Neural cell (in vitro differentiated cells): ENCODE measurements at regions not wholly inside any gene's neighbourhood (a gene's known extent, or its start where the extent isn't known, plus 50 kb on each side); places are given as distances from the start of the nearest gene placed in this dataset.

ENCODE experiments used
- H2AFZ ChIP-seq: fragments of 200-600, 300-800 bp; sonication (generic), shearing (Covaris generic); 2 replicates; pipeline ENCODE4 v1.6.0; 2014; ENCODE audit warnings: low read depth, mild to moderate bottlenecking, antibody characterized with exemption, low read length, moderate library complexity
- H3F3A ChIP-seq: fragments of 200-600 bp; shearing (Covaris generic); 2 replicates; pipeline ENCODE4 v1.6.1; 2016; ENCODE audit warnings: mild to moderate bottlenecking, moderate library complexity, mixed read lengths, antibody characterized with exemption, low read length; ENCODE audit not compliant: insufficient read depth, poor library complexity, severe bottlenecking
- H3K27ac ChIP-seq: fragments of 200-600, 300-800 bp; sonication (generic), shearing (Covaris generic); 2 replicates; pipeline ENCODE4 v1.5.1; 2014; ENCODE audit warnings: mild to moderate bottlenecking, low read length, moderate library complexity
- H3K27me3 ChIP-seq: fragments of 300-800, 200-600 bp; sonication (generic), shearing (Covaris generic); 2 replicates; pipeline ENCODE4 v1.6.0; 2014; ENCODE audit warnings: mild to moderate bottlenecking, low read depth, low read length, moderate library complexity; ENCODE audit not compliant: insufficient read depth
- H3K36me3 ChIP-seq: fragments of 300-800, 200-600 bp; sonication (generic), shearing (Covaris generic); 2 replicates; pipeline ENCODE4 v1.5.1; 2014; ENCODE audit warnings: mild to moderate bottlenecking, antibody characterized with exemption, low read length, moderate library complexity; ENCODE audit not compliant: insufficient read depth
- H3K4me2 ChIP-seq: fragments of 300-800, 200-600 bp; sonication (generic), shearing (Covaris generic); 2 replicates; pipeline ENCODE4 v1.6.0; 2014; ENCODE audit warnings: mild to moderate bottlenecking, low read length
- H3K4me3 ChIP-seq: fragments of 300-800, 200-600 bp; sonication (generic), shearing (Covaris generic); 2 replicates; pipeline ENCODE4 v1.5.1; 2014; ENCODE audit warnings: mild to moderate bottlenecking, low read length, moderate library complexity
- H3K79me2 ChIP-seq: fragments of 200-600 bp; shearing (Covaris generic); replicated peaks from 2 replicates; pipeline ENCODE4 v1.6.0; 2014; ENCODE audit warnings: mild to moderate bottlenecking, low read length, moderate library complexity; ENCODE audit not compliant: insufficient read depth
- H3K9ac ChIP-seq: fragments of 300-800, 200-600 bp; sonication (generic), shearing (Covaris generic); 2 replicates; pipeline ENCODE4 v1.6.1; 2016; ENCODE audit warnings: mild to moderate bottlenecking, low read length, mixed read lengths
- H3K9me2 ChIP-seq: fragments of 200-600 bp; shearing (Covaris generic); 2 replicates; pipeline ENCODE4 v1.6.1; 2016; ENCODE audit warnings: mild to moderate bottlenecking, low read length, mixed read lengths; ENCODE audit not compliant: insufficient read depth
- H3K9me3 ChIP-seq: fragments of 200-600, 300-800 bp; sonication (generic), shearing (Covaris generic); 2 replicates; pipeline ENCODE4 v1.6.1; 2016; ENCODE audit warnings: mild to moderate bottlenecking, mixed run types, low read length, moderate library complexity, mixed read lengths
- H4K20me1 ChIP-seq: fragments of 200-600 bp; shearing (Covaris generic); 2 replicates; pipeline ENCODE4 v1.6.1; 2016; ENCODE audit warnings: mild to moderate bottlenecking, mixed run types; ENCODE audit not compliant: insufficient read depth
- EP300 ChIP-seq: fragments of 450-650 bp; conservative IDR thresholded peaks from 2 replicates; pipeline ENCODE4 v1.6.1; 2014; ENCODE audit warnings: antibody characterized with exemption, mild to moderate bottlenecking, moderate library complexity; ENCODE audit not compliant: poor library complexity, severe bottlenecking
- EZH2 ChIP-seq: fragments of 200-600, 300-800 bp; shearing (Covaris generic), sonication (generic); IDR thresholded peaks from 2 replicates; pipeline ENCODE4 v1.6.1; 2014; ENCODE audit warnings: antibody characterized with exemption, low read length, borderline replicate concordance, mild to moderate bottlenecking; ENCODE audit not compliant: insufficient read depth, poor library complexity, severe bottlenecking
- MXI1 ChIP-seq: fragments of 450-650 bp; conservative IDR thresholded peaks from 2 replicates; pipeline ENCODE4 v1.6.1; 2014; ENCODE audit warnings: antibody characterized with exemption, mild to moderate bottlenecking; ENCODE audit not compliant: poor library complexity, severe bottlenecking
- POLR2AphosphoS5 ChIP-seq: IDR thresholded peaks from 2 replicates; pipeline ENCODE4 v1.6.1; 2012
- RAD21 ChIP-seq: fragments of 450-650 bp; conservative IDR thresholded peaks from 2 replicates; pipeline ENCODE4 v1.6.1; 2014; ENCODE audit warnings: antibody characterized with exemption, mild to moderate bottlenecking, moderate library complexity
- SMC3 ChIP-seq: fragments of 450-650 bp; conservative IDR thresholded peaks from 2 replicates; pipeline ENCODE4 v1.6.1; 2014; ENCODE audit warnings: antibody characterized with exemption, mild to moderate bottlenecking, moderate library complexity; ENCODE audit not compliant: poor library complexity
- TAF1 ChIP-seq: IDR thresholded peaks from 2 replicates; pipeline ENCODE4 v1.6.1; 2012; ENCODE audit warnings: low read depth
- TF ChIP-seq, protein P1 (sequence below): IDR thresholded peaks from 2 replicates; pipeline ENCODE4 v1.6.1; 2012; ENCODE audit warnings: borderline replicate concordance
- TF ChIP-seq, protein P2 (sequence below): fragments of 450-650 bp; IDR thresholded peaks from 2 replicates; pipeline ENCODE4 v1.5.1; 2014; ENCODE audit warnings: antibody characterized with exemption, mild to moderate bottlenecking, moderate library complexity; ENCODE audit not compliant: poor library complexity, severe bottlenecking

DNA sequence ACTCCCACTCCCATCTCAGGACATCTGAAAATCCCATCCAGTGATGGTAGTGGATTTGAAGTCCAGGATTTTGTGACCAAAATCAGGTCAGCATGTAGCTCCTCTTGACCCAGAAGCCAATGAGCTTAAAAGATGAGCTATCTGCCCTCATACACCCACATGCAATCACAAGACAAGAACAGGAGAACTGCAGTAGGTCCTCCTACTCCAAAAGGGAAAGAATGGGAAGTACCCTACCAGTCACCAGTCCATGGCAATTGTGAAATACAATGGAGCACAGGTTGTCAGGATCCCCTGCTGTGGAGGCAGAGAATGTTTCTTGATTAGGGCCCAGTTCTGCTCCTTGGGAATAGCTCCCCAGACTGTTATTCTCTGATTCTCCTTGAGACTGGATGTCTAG lies 347.3 kb upstream of the CNR1 start:
- TF ChIP-seq EZH2: no peak
- Histone ChIP-seq H3K9me3 (no peaks in the 10 kb centered on the region), H3K4me2 (no peak overlapping the region), H3F3A (no peaks in the 10 kb centered on the region), H2AFZ (no peak overlapping the region), H3K27me3 (no peaks in the 10 kb centered on the region), H3K9me2 (no peaks in the 10 kb centered on the region), H3K27ac (no peak overlapping the region), H3K36me3 (no peaks in the 10 kb centered on the region), H4K20me1 (no peaks in the 10 kb centered on the region), H3K9ac (no peak overlapping the region), H3K4me3 (no peak overlapping the region), H3K79me2 (no peaks in the 10 kb centered on the region)

DNA sequence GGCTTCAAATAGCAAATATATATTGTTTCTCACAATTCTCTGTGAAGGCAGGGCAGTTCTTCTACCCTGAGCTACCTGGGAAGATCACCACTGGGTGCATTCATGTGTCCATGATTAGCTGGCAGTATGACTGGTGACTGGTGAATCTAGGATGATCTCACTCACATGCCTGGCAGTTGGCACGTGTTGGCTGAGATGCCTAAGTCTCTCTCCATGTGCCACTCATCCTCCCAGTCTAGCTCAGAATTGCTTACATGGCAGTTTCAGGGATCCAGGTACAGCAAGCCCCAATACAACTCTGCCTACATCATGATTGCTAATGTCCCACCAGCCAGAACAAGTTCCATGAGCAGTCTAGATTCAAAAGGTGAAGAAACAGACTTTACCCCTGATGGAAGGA lies 346.8 kb upstream of the CNR1 start:
- Histone ChIP-seq H3F3A (no peaks in the 10 kb centered on the region), H3K9ac (no peak overlapping the region), H3K36me3 (no peaks in the 10 kb centered on the region), H3K9me3 (no peaks in the 10 kb centered on the region), H3K79me2 (no peaks in the 10 kb centered on the region), H3K9me2 (no peaks in the 10 kb centered on the region), H4K20me1 (no peaks in the 10 kb centered on the region), H3K27ac (no peak overlapping the region), H3K4me2 (no peak overlapping the region), H2AFZ (no peak overlapping the region), H3K27me3 (no peaks in the 10 kb centered on the region), H3K4me3 (no peak overlapping the region)
- TF ChIP-seq EZH2 (no peak), MXI1 (no peak), TAF1 (no peak), RAD21 (no peak), SMC3 (no peak), POLR2AphosphoS5 (no peak), EP300 (no peak)
- TF ChIP-seq, protein P1, sequence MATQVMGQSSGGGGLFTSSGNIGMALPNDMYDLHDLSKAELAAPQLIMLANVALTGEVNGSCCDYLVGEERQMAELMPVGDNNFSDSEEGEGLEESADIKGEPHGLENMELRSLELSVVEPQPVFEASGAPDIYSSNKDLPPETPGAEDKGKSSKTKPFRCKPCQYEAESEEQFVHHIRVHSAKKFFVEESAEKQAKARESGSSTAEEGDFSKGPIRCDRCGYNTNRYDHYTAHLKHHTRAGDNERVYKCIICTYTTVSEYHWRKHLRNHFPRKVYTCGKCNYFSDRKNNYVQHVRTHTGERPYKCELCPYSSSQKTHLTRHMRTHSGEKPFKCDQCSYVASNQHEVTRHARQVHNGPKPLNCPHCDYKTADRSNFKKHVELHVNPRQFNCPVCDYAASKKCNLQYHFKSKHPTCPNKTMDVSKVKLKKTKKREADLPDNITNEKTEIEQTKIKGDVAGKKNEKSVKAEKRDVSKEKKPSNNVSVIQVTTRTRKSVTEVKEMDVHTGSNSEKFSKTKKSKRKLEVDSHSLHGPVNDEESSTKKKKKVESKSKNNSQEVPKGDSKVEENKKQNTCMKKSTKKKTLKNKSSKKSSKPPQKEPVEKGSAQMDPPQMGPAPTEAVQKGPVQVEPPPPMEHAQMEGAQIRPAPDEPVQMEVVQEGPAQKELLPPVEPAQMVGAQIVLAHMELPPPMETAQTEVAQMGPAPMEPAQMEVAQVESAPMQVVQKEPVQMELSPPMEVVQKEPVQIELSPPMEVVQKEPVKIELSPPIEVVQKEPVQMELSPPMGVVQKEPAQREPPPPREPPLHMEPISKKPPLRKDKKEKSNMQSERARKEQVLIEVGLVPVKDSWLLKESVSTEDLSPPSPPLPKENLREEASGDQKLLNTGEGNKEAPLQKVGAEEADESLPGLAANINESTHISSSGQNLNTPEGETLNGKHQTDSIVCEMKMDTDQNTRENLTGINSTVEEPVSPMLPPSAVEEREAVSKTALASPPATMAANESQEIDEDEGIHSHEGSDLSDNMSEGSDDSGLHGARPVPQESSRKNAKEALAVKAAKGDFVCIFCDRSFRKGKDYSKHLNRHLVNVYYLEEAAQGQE: no peak
- TF ChIP-seq, protein P2, sequence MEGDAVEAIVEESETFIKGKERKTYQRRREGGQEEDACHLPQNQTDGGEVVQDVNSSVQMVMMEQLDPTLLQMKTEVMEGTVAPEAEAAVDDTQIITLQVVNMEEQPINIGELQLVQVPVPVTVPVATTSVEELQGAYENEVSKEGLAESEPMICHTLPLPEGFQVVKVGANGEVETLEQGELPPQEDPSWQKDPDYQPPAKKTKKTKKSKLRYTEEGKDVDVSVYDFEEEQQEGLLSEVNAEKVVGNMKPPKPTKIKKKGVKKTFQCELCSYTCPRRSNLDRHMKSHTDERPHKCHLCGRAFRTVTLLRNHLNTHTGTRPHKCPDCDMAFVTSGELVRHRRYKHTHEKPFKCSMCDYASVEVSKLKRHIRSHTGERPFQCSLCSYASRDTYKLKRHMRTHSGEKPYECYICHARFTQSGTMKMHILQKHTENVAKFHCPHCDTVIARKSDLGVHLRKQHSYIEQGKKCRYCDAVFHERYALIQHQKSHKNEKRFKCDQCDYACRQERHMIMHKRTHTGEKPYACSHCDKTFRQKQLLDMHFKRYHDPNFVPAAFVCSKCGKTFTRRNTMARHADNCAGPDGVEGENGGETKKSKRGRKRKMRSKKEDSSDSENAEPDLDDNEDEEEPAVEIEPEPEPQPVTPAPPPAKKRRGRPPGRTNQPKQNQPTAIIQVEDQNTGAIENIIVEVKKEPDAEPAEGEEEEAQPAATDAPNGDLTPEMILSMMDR: no peak

DNA sequence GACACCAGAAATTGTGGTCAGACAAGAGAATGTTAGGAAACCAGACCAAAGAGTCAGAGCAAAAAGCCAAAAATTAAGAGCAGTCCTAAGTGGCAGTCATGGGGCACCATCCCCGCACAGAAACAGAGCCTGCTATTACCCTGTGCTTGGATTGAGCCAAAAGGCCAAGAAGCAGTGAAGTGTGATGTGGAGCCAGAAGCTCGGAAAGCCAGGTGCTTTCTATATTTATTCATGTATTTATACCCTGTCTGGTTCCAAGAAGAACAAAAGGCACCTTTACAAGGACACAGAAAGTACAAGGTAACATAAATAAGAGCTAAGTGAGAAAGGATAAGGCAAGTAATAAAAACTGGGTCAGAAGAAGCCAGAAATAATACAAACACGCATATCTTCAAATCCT lies 336.2 kb upstream of the CNR1 start:
- Histone ChIP-seq H3K9me2 (no peaks in the 10 kb centered on the region), H3K9ac (no peak overlapping the region), H3K36me3 (no peaks in the 10 kb centered on the region), H4K20me1 (no peaks in the 10 kb centered on the region), H2AFZ (no peak overlapping the region), H3K27ac (no peak overlapping the region), H3K4me2 (no peak overlapping the region), H3F3A (no peaks in the 10 kb centered on the region), H3K79me2 (no peaks in the 10 kb centered on the region), H3K9me3 (peaks cover 11% of the 10 kb centered on the region), H3K27me3 (no peaks in the 10 kb centered on the region), H3K4me3 (no peak overlapping the region)
- TF ChIP-seq MXI1: no peak
- no peak for TF ChIP-seq RAD21
- TF ChIP-seq POLR2AphosphoS5: no peak
- TF ChIP-seq TAF1: no peak
- no peak for TF ChIP-seq SMC3
- TF ChIP-seq, protein P1: no peak
